ENCODE measurements at regions not wholly inside any gene's neighbourhood (a gene's known extent, or its start where the extent isn't known, plus 50 kb on each side); places are given as distances from the start of the nearest gene placed in this dataset.

- TF ChIP-seq ZNF425 (CRISPR knock-in tag; conservative IDR thresholded peaks at IDR 0.05) = no peak
Measured at GRCh38 chr2:128472789-128473174, 154.1 kb upstream of the HS6ST1 start (continued).

- H3K9me3 Mint-ChIP-seq = peaks cover 24% of the 10 kb centered on the region
Measured at GRCh38 chr2:128473175-128474035, 154.7 kb upstream of the HS6ST1 start.

More at GRCh38 chr2:128473175-128474035, 154.7 kb upstream of the HS6ST1 start:
- POLR2A ChIA-PET = no interaction called here
- TF ChIP-seq ZNF532 (CRISPR knock-in tag; IDR thresholded peaks at IDR 0.05; ENCODE audit: borderline replicate concordance) = no peak
- TF ChIP-seq HMGA2 (CRISPR knock-in tag; IDR thresholded peaks at IDR 0.05) = no peak
- no peak for TF ChIP-seq FOXK1 (CRISPR knock-in tag; IDR thresholded peaks at IDR 0.05)
- no peak for TF ChIP-seq ZNF232 (CRISPR knock-in tag; IDR thresholded peaks at IDR 0.05)
- peak; percentile 81 for TF ChIP-seq PRDM15 (CRISPR knock-in tag; IDR thresholded peaks at IDR 0.05)
- DNase-seq (ENCODE audit: low spot score) (no peak), ATAC-seq (no peak; the same call in 1 of the 2 replicates)
- Mint-ChIP-seq H3K36me3 (peaks cover 24% of the 10 kb centered on the region), H3K4me1 (peaks cover 4% of the 10 kb centered on the region), H3K4me3 (no peak overlapping the region), H3K27ac (no peak overlapping the region), H3K27me3 (ENCODE audit: low read depth) (no peaks in the 10 kb centered on the region; the same call in 1 of the 2 replicates)
- CTCF ChIA-PET = interaction anchor here (0.8 to 1.0 kb wide), 2 partner anchors 60 to 294 kb away, joined by 3 read pairs; no protein-coding TSS in a partner anchor
